Embryonic facial prominence (tissue), 1 donor: ENCODE measurements at regions not wholly inside any gene's neighbourhood (a gene's known extent, or its start where the extent isn't known, plus 50 kb on each side); places are given as distances from the start of the nearest gene placed in this dataset.

ENCODE experiments used
- DNase-seq: peaks from one replicate; pipeline ENCODE4 v3.0.0-alpha.2; 2016; ENCODE audit errors: extremely low spot score

DNA sequence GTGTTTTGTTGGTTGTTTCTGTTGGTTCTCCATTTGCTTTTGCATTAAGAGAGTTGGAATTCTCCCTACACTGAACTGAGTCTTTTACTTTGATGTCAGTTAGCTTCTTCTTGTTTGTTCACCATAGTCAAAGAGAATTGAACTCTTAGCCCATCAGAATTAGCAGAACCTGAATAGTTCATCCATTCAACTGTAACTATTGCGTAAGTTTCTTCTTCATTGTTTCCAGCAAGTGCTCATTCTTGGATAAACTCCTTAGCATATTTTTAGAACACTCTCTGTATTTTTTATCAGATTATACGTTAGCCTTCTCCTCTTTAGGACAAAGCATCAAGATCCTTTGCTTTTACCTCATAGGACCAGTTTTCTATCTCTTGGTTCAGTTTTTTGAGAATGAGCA lies 128.4 kb upstream of the RAB11FIP2 start:
- DNase-seq = no peak

DNA sequence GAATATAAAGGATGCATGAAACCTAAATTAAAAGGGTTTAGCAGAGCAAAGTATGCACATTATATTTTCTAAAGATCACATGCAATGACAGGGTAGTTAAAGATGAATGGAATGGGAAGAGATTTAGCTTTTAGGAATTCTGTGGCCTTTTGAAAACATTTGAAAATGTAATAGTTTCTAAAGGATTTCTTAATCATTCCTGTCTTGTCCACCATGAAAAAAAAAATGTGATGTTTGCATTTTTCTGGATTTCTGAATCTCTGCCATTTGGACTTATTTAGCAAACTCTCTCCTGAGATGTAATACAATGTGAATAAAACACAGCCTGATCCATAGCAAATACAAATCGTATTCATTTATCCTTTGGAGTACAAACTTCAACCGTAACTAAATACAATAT lies 126.6 kb upstream of the RAB11FIP2 start:
- DNase-seq = no peak

DNA sequence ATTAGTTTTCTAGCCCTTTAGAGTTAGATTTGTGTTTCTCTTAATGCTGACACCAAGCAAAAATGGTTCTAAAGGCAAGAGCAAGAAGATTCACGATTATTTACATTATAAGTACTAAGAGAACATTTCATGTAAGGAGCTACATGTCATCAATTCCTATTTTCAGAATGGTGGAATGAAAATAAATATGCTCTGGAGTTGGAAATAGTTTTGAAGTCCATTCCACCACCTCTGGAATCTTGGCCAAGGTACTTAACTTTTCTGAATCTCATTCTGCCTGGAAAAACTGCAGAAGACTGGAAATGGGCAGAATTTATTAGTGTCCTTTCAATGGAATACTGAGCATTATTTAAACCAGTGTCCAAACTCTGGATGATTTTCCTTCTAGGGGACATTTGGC lies 125.1 kb upstream of the RAB11FIP2 start:
- no peak for DNase-seq

DNA sequence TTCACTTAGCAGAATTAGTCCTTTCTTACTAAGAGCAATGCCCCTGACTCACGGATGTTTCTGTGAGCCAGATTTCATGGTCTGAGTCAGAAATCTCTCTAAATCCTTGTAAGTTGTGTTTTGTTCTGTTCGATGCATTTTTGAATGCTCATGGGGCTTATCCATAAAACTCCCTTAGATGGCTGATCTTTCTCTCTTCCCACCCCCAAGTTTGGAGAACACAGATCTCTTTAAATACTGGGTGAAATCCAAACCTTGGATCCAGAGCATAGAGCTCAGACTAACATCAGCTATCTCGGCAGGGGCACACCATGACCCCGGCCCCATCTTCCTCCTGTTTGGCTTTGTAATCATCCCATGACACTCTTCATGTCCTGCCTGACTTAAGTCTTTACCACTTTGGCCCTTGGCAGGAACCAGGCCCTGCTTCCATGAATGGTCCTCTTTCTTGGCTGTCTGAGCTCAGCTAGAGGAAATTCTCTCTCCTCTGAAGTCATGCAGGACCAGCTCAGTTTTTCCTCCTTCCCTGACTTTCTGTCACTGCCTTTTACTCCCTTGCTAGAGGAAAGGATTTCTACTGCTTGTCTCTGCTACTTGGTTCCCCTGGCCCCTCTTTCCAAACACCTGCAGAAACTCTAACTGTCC lies 120.4 kb upstream of the RAB11FIP2 start:
- no peak for DNase-seq

DNA sequence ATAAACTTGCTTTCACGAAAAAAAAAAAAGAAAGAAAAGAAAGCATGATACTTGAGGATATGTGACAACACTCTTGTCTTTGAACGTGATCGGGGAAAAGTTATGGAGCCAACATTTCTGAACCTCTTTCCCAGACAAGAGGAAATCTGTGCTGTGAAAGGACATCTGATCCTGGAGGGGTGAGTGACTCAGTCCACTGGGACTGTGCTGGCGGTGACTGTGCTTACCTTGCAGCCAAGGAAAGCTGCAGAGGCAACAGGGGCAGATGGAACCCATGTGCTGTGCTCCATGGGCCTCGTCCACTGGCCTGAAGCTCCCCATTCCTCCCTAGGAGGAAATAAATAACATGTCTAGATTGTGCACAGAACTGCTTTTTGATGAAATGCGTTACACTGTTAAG lies 116.5 kb upstream of the RAB11FIP2 start:
- DNase-seq = no peak

DNA sequence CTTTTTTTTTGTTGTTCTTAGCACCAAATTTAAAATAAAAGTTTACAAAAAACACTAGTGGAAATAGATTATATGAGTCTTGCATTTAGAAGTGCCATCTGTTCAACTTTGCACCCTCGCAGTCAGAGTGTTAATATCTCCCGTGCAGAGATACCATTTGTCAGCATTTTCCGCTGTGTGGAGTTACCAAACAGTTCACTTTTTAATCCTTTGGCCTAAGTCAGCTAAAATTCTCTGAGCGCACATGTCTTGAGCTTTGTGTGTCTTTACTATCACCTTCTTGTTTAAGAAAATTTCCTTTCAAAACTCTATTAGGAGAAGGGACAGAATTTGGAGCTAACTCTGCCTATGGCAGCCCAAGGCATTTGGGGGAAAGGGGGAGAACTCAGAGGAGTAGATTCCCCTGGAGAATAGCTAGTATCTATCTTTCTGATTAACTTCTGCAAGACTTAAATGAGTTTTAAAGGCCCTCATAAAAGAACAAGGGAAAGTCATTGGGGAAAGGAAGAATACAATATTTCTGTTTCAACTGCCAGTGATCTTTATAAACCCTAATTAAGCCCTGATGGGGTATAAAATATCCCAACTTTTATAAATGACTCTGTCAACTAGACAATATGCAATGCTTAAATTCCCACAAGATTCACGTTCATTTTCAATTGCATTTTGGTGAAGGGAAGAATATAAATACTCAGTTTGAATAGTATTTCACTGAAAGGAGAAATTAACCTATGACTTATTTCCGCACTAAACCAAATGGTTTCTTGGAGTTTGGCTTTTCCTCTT lies 114.9 kb upstream of the RAB11FIP2 start:
- DNase-seq = no peak

DNA sequence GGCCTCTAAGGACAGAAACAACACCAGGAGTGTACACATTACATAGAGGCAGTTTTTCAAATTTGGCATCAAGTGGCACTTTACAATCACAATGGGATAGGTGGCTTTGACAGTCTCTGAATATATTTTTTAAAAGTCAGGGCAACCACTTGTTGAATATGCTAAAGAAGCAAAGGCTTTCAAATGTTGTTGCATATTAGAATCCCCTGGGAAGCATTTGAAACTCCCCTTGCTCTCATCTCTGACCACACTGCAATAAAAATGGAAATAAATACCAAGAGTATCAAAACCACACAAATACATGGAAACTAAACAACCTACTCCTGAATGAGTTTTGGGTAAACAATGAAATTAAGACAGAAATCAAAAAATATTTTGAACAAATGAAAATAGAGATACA lies 106.5 kb upstream of the RAB11FIP2 start:
- no peak for DNase-seq

DNA sequence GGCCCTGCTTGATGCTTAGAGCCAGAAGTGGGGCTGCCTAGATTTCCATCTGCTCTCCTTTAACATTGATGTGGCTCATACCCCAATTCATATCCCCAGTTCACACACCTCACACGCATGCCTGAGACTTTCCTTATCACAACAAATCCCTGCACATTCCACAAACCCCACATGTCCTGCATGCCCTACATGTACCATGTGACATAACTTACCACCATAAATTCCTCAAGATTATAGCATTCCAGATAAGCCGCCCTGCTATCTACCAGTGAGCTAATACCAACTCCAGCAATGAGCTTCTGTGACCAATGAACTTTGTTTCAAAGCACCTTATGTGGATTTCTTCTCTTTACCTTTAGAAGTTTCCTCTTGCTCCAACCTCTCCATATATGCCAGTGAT lies 104.7 kb upstream of the RAB11FIP2 start:
- DNase-seq = no peak

DNA sequence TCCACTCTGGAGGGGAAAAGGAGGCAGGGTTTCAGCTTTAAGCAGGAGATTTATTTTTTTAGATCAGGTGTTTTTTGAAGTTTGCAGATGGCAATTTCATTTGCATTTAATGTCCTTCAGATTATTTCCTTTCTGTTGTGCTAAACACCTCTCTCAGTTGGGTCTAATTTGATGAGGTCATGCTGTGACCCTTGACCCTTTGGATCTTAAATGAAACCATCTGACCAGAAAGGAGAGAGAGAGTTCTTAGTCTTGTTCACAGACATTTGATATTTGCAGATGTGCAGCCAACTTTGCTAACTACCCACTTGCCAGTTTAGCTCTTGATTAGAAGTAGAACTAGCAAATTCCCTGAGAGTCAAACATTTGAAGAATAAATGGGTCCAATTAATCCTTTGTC lies 101.5 kb upstream of the RAB11FIP2 start:
- DNase-seq = no peak

DNA sequence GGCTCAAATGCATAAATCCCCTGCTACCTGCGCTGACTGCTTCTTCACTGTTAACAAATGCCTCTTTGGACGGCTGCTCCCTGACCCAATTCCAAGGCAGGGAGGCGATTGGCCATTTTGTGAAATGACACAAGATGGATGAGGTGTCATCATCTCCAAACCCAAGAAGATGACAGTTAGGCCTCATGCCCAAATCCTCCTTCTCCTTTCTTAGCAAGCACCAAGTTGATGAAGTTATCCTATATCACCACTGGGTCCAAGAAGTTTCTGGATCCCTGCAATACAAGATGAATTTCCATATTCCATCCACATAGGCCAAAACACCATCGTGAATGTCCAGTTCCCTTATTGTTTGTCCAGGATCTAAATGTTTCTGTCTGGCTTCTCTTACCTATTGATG lies 98.5 kb upstream of the RAB11FIP2 start:
- DNase-seq = no peak

DNA sequence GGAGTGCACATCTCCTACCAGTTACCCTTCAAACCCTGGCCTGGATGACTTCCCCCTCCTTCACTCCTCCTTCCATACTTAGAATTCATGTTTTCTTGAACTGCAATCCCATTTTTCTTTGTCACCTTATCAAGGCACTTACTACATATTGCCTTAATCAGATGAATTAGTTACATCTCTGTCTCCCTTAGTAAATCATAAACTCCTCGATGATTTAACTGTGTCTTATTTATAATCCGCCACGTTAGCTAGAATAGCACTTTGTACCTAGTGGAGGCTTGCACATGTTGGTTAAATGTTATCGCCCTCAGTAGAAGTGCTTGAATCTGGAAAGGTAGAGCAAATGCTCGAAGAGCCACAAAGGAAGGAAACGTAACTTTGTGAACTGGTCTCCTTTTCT lies 94.7 kb upstream of the RAB11FIP2 start:
- no peak for DNase-seq

DNA sequence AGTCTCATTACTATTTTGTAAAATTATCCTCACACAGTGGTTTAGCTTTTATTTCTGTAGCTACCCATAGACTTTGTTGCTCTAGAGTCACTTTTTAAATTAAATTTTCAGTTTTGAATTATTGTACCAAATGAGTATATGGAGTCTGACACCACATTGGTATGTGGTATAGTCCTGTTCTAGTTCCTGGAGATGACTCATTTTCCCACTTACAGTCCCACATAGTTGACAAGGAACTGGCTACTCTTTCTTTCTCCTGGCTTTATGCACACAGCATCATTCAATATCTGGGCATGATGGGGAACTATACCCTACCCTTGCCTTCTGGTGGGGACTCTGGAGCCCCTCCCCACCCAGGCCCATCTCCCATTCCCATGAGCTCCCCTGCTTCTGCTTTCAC lies 92.6 kb upstream of the RAB11FIP2 start:
- no peak for DNase-seq

DNA sequence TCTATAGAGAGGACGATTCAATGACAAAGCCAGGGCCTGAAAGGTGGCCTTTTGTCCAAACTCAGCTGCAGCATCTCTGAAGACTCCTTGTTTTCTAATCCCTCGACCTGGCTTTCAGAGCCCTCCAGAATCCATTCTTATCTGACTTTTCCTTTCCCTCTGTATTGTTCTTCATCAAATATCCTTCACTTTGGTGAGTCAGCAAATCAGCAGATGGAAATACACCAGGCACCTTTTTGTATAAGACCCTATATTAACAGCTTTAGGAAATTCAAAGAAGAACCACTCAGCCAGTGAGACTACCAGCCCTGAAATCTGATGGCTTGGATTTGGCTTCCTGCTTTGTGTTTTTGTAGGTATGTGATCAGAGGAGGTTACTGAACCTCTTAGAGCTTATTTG lies 81.9 kb upstream of the RAB11FIP2 start:
- no peak for DNase-seq

DNA sequence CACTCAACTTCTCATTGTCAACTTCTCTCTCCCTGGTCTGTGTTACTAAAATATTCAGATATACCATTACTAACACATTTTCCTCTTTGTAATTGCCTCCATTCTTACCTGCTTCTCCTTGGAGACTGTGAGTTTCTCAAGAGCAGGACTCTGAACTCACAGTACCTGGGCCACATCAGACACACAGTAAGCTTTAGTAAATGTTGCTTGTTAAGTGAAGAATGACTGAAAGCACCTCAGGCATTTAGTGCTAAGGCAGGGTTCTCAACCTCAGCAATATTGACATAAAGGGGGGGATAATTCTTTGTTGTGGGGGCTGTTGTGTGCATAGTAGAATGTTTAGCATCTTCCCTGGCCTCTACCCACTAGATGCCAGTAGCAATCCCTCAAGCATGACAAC lies 72.0 kb upstream of the RAB11FIP2 start:
- no peak for DNase-seq

DNA sequence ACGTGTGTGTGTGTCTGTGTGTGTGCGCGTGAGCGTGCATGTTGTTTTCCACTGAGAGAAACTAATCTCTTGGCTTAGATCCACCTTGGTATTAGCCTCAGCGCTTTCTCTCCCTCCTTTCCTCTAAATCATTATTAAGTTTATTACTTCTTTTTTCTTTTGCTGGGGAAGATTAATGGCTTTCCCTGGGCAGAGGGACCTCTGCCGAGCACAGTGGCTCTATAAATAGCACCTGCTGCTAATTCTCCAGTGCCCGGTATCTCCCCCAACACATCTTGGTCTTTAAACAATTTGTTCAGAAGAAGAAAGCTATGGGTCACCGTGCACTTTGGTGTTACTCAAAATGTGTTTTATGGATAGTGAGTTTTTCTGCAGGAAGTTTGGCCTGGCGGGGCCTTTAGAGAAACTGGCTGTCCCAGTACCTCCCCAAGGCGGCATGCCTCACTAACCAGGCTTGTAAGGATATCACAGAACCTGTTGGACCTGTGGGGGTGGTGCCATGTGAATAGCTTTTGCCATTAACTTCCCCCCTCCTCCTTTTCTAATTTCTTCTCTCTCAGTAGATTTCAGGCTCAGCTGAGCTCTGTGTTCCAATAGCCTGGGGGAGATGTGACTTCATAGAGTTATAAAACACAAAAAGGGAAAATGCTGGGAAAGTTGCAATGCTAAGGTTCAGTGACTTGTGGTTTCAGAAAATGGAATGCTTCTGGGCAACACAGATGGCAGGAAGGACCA lies 70.1 kb upstream of the RAB11FIP2 start:
- DNase-seq = no peak

DNA sequence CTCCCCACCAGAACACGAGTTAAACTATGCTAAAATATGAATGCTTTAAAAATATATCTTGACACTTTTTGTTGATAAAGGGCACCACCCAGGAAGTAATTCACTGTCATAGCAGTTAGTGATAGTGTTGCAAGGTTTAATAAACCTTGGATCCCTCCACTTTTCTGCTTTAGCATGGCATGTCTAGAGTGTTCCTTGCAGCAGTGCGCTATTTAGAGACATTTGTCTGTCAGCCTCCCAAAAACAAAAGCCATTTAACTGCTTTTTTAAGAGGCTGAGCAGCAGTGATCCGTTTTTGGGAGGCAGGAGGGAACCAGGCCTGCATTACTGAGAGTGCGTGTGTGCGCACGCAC lies 69.6 kb upstream of the RAB11FIP2 start:
- DNase-seq = no peak

DNA sequence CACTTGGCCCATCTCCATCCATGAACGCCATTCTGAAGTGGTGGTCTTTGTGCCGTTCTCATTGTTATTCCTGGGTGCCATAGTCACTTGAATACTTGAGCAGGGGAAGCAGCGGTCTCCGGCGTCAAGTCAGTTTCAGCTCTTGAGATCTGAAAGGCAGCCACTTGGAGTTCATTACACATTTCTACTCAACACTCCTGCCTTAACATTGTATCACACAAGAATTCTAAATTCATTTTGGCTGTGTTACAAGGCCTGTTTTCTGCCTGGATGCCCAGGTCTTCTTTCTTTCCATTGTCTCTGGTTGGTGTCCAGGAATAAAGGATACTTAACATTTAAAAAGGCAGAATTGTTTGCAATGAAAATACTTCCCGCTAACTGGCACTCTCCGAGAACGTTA lies 69.0 kb upstream of the RAB11FIP2 start:
- DNase-seq = no peak

DNA sequence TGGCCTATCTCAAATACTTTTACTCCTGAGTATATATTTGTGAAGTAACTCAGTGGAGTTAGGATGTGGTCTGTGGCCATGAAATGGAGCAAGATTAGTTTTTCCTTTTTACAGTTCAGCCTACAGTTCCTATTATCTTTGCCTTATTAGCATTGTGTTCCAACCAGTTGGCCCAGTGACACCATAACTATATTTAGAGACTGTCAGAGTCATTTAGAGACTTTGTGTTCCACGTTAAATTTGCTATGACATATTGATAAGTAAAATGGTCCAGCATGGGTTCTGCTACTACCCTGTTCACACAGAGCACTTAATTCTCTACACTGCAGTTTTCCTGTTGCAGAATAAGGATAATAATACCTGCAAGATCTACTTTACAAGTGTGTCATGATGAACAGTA lies 68.3 kb upstream of the RAB11FIP2 start:
- DNase-seq = no peak

DNA sequence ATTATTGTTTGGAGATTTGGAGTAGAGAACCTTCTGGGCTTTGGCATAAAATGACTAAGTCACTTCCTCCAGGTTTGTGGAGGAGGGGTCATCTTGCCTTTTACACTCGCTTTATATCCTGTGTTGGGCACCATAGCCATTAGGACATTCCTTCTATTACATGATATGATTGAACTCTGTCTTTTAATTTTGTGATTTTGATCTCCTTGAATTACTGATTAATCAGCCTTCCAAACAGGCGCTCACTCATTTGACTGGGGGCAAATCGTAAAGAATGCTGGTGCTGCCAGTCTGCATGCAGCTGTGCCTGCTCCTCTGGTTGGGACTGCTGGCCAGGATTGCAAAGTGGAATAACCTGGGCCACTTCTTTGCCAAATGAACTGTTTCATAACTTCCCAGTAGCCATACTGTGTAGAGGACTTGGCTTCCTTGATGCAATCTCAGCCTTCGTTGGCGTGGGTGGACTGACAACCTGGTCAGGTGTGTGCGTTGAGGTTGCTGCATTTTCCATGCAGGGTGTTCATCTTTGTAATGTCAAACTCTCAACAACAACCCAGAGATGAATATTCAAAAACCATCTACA lies 65.9 kb upstream of the RAB11FIP2 start:
- DNase-seq = no peak

DNA sequence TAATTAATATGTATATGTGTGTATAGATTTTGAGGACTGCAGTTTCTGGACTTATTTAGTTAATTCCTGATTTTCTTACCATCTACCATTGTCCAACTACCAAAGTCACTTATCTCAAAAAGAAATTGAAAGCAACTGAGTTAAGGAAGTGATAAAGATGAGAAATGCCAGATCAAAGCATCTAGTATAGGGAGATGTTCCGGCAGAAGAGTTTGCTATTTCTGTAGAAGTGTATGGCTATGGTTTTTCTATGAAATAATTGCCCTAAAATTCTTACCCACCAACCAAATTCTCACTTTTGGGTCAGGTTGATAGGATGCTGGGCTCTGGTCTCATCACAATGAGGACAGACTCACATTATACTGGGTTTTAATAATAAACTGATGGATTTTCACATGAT lies 64.0 kb upstream of the RAB11FIP2 start:
- DNase-seq = no peak

DNA sequence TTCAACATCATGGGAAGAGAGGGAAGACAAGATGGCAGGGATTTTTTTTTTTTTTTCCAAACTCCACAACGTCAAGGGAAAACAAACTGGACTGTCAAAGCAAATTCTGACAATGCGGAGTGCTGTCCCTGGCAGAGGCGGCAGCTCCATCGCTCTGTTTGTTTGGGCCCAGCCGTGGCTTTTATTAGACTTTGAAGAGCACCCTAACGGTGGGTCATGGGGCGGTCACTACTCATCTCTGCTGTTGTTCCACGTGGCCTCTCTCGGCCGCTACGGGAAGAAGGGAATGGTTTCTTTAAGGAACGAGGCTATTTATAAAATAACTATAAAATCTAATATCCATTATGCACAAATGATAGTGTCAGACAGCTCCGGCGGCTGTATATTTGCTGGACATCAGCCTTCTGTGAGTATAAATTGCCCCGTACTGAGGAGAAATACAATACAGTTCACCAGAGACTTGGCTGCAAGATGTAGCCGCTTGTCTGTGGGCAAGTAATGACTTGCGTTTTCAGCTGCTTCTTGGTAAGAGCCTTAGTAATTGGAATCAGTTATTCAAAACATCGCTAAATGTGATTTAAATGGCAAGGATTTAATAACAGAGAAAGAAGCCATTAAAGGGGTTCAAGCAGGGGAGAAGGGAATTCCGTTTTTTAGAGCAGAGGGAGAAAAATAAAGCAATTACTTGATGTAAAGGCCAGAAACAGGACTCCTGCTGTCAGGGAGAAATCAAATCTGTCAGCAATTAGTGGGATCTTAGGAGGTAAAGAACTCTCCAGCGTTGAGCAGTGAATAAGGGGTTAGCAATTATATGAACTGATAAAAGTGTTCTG lies 61.7 kb upstream of the RAB11FIP2 start:
- peak; percentile 12 for DNase-seq

DNA sequence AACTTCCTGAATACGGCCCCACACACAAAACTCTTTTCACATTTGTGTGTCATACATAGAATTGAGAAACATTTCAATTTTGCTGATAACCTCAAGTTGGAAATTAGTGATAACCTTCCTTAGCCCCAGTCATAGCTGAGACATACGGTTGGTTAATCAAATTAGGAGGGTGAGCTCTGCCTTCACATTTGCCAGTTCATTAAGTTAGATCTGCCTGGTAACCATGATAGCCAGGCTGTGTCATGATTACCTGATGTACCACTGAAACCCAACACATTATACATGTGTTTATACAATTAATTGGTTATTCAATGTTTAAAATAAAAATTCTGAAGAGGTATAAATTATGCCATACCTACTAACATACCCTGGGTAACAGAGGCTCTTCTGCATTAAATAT lies 60.8 kb upstream of the RAB11FIP2 start:
- DNase-seq = no peak
